Activated CD8-positive, alpha-beta T cell treated with anti-CD3 and anti-CD28 coated beads, Interleukin-2, amount 10 ng/mL, durations not matched to agents 7 days and 5 days (primary cell): ENCODE measurements at regions not wholly inside any gene's neighbourhood (a gene's known extent, or its start where the extent isn't known, plus 50 kb on each side); places are given as distances from the start of the nearest gene placed in this dataset.

ENCODE experiments used
- ATAC-seq: fragments of 150-1000 bp; cut with Tn5 transposase; one replicate; pipeline ENCODE4 v1.10.0; 2021; ENCODE audit warnings: moderate library complexity
- CTCF ChIA-PET: fragments of 350-600 bp; sonication (Branson Sonifier 250); formaldehyde crosslinking; loops from one replicate; lab custom pipeline; 2021; ENCODE audit warnings: antibody characterized with exemption; lab: Charles Lee
- POLR2A ChIA-PET: fragments of 350-600 bp; sonication (Branson Sonifier 250); formaldehyde crosslinking; loops from one replicate; lab custom pipeline; 2021; ENCODE audit warnings: antibody characterized with exemption; lab: Charles Lee
- DNase-seq: peaks from one replicate; pipeline ENCODE4 v3.0.0-alpha.2; 2020
- H3K27ac Mint-ChIP-seq: one replicate; pipeline ENCODE4 v1.8.0; 2021; ENCODE audit warnings: mild to moderate bottlenecking, mixed read lengths
- H3K27me3 Mint-ChIP-seq: one replicate; pipeline ENCODE4 v1.8.0; 2021; ENCODE audit warnings: low read depth, mixed read lengths
- H3K36me3 Mint-ChIP-seq: one replicate; pipeline ENCODE4 v1.8.0; 2021; ENCODE audit warnings: low read depth, mixed read lengths
- H3K4me1 Mint-ChIP-seq: one replicate; pipeline ENCODE4 v1.8.0; 2021; ENCODE audit warnings: low read depth, mixed read lengths
- H3K4me3 Mint-ChIP-seq: one replicate; pipeline ENCODE4 v1.8.0; 2021; ENCODE audit warnings: mild to moderate bottlenecking, mixed read lengths
- H3K9me3 Mint-ChIP-seq: one replicate; pipeline ENCODE4 v1.8.0; 2022; ENCODE audit warnings: mixed read lengths; ENCODE audit not compliant: insufficient read depth

DNA sequence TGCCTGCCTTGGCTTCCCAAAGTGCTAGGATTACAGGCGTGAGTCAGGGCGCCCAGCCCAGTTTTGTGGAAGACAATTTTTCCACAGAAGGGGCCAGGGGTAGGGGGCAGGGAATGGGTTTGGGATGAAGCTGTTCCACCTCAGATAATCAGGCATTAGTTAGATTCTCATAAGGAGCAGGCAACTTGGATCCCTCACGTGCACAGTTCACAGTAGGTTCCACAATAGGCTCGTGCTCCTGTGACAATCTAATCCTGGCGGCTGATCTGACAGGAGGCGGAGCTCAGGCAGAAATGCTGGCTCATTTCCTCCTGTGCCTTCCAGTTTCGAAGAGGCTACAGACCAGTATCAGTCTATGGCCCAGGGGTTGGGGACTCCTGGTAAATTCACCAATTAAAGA, 491.6 kb upstream of the AADAT start:
- H3K27me3 Mint-ChIP-seq = no peaks in the 10 kb centered on the region
- no peak for ATAC-seq
- H3K27ac Mint-ChIP-seq = no peak overlapping the region

GRCh38 chr4:170580651-170581050, 490.9 kb upstream of the AADAT start:
- ChIA-PET POLR2A (no interaction called here), CTCF (no interaction called here)
- Mint-ChIP-seq H3K36me3 (no peaks in the 10 kb centered on the region), H3K9me3 (peaks cover 25% of the 10 kb centered on the region), H3K4me1 (no peaks in the 10 kb centered on the region), H3K4me3 (no peak overlapping the region), H3K27ac (no peak overlapping the region), H3K27me3 (no peaks in the 10 kb centered on the region)
- no peak for DNase-seq
- ATAC-seq = no peak

More for the DNA sequence above, 491.6 kb upstream of the AADAT start:
- no peaks in the 10 kb centered on the region for H3K36me3 Mint-ChIP-seq
- ChIA-PET POLR2A (no interaction called here), CTCF (no interaction called here)
- no peaks in the 10 kb centered on the region for H3K4me1 Mint-ChIP-seq
- no peak for DNase-seq
- peaks cover 25% of the 10 kb centered on the region for H3K9me3 Mint-ChIP-seq
- no peak overlapping the region for H3K4me3 Mint-ChIP-seq

DNA sequence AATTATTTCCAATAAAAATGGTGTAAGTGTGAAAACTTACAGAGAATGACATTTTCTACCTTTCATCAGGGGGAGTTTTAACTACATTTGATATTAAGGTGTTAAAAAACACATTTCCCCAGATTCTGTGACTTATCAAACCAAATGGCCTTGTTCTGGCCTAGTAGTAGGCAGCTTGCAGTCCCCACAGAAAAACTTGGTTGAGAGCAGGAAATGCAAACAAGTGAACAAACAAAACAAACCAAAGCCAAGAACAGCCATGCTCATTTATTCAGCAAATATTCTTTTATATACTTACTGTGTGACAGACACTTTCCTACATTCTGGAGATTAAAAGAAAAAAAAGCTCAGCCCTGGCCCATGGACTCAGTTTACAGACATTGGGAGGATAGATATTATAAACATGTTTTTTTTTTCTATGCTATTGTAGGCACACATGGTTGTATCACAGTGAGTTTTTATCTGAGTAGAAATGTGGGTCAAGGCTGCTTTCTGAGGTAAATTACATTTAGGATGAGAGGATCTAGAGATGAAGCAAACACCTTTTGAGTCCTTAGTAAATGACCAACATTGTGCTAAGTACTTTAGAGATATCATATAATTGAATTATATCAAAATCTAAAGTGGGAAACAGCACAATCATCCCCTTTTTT, 449.2 kb upstream of the AADAT start:
- POLR2A ChIA-PET = no interaction called here

GRCh38 chr4:170529748-170530722, 440.3 kb upstream of the AADAT start:
- ChIA-PET CTCF (no interaction called here), POLR2A (no interaction called here)
- Mint-ChIP-seq H3K4me3 (no peak overlapping the region), H3K36me3 (no peaks in the 10 kb centered on the region), H3K9me3 (no peaks in the 10 kb centered on the region), H3K27ac (no peak overlapping the region), H3K27me3 (no peaks in the 10 kb centered on the region), H3K4me1 (no peaks in the 10 kb centered on the region)
- DNase-seq (no peak), ATAC-seq (no peak)

More for the DNA sequence above, 449.2 kb upstream of the AADAT start:
- no peak for ATAC-seq
- H3K27me3 Mint-ChIP-seq = no peaks in the 10 kb centered on the region
- H3K36me3 Mint-ChIP-seq = no peaks in the 10 kb centered on the region
- no peak overlapping the region for H3K4me3 Mint-ChIP-seq
- H3K27ac Mint-ChIP-seq = no peak overlapping the region
- DNase-seq = no peak
- H3K4me1 Mint-ChIP-seq = no peaks in the 10 kb centered on the region
- CTCF ChIA-PET = no interaction called here
- H3K9me3 Mint-ChIP-seq = peaks cover 7% of the 10 kb centered on the region

DNA sequence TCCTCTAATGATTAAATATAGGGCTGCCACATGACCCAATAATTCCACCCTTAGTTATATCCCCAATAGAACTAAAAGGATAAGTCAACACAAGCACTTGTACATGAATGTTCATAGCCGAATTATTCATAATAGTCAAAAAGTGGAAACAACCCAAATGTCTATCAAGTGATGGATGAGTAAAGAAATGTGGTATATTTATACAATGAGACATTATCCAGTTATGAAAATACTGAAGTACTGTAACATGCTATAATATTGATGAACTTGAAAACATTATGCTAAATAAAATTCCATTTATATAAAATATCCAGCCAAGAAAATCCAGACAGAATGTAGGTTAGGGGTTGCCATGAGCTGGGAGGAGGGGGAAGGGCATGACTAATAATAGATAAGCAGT, 436.7 kb upstream of the AADAT start:
- Mint-ChIP-seq H3K36me3 (no peaks in the 10 kb centered on the region), H3K27me3 (no peaks in the 10 kb centered on the region), H3K27ac (no peak overlapping the region), H3K9me3 (no peaks in the 10 kb centered on the region), H3K4me3 (no peak overlapping the region), H3K4me1 (no peaks in the 10 kb centered on the region)
- CTCF ChIA-PET = no interaction called here
- POLR2A ChIA-PET = no interaction called here
- DNase-seq (no peak), ATAC-seq (no peak)

DNA sequence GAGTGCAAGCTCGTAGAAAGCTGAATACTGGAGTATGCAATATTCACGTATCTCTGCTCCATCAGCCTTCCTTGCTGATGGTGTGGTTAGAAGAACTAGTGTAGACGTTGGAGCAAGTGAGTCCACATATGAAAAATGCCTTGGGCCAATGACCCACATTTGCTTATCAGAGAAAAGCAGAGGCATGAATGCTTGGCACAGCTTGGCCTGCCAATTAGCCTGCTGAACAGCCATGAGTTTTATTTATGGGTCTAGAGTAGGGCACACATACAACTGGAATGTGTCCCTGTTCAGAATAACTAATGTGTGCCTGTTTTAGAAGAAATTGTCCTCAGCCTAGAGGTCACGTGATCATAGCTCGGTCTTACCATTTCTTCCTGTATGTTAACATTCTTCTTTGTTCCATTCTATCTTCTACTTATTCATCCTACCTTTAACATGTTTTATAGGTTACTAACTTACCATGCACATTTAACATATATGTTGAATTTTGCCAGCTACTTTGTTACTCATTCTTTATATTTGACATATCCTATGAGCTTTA, 432.7 kb upstream of the AADAT start:
- no peak for DNase-seq
- Mint-ChIP-seq H3K9me3 (peaks cover 11% of the 10 kb centered on the region), H3K4me1 (no peaks in the 10 kb centered on the region), H3K4me3 (no peak overlapping the region), H3K27ac (no peak overlapping the region), H3K27me3 (no peaks in the 10 kb centered on the region), H3K36me3 (no peaks in the 10 kb centered on the region)
- POLR2A ChIA-PET = no interaction called here
- CTCF ChIA-PET = no interaction called here
- no peak for ATAC-seq

- Mint-ChIP-seq H3K4me3 (no peak overlapping the region), H3K4me1 (no peaks in the 10 kb centered on the region), H3K9me3 (peaks cover 6% of the 10 kb centered on the region), H3K27me3 (no peaks in the 10 kb centered on the region), H3K27ac (no peak overlapping the region), H3K36me3 (no peaks in the 10 kb centered on the region)
- ChIA-PET CTCF (no interaction called here), POLR2A (no interaction called here)
- DNase-seq (no peak), ATAC-seq (no peak)
Measured at GRCh38 chr4:170497689-170498088, 407.9 kb upstream of the AADAT start.

GRCh38 chr4:170497112-170497511, 407.4 kb upstream of the AADAT start:
- H3K4me3 Mint-ChIP-seq = peak overlapping the region; percentile 41
- H3K9me3 Mint-ChIP-seq = peaks cover 4% of the 10 kb centered on the region
- H3K27me3 Mint-ChIP-seq = no peaks in the 10 kb centered on the region
- no peak for ATAC-seq
- H3K27ac Mint-ChIP-seq = no peak overlapping the region
- H3K4me1 Mint-ChIP-seq = no peaks in the 10 kb centered on the region
- H3K36me3 Mint-ChIP-seq = no peaks in the 10 kb centered on the region
- DNase-seq = no peak
- POLR2A ChIA-PET = no interaction called here
- CTCF ChIA-PET = no interaction called here

- DNase-seq (no peak), ATAC-seq (no peak)
- H3K36me3 Mint-ChIP-seq = no peaks in the 10 kb centered on the region
- no peak overlapping the region for H3K4me3 Mint-ChIP-seq
- H3K9me3 Mint-ChIP-seq = no peaks in the 10 kb centered on the region
- no peaks in the 10 kb centered on the region for H3K4me1 Mint-ChIP-seq
- CTCF ChIA-PET = no interaction called here
- POLR2A ChIA-PET = no interaction called here
- H3K27ac Mint-ChIP-seq = no peak overlapping the region
- H3K27me3 Mint-ChIP-seq = no peaks in the 10 kb centered on the region
Measured at GRCh38 chr4:170491981-170492380, 402.2 kb upstream of the AADAT start.

DNA sequence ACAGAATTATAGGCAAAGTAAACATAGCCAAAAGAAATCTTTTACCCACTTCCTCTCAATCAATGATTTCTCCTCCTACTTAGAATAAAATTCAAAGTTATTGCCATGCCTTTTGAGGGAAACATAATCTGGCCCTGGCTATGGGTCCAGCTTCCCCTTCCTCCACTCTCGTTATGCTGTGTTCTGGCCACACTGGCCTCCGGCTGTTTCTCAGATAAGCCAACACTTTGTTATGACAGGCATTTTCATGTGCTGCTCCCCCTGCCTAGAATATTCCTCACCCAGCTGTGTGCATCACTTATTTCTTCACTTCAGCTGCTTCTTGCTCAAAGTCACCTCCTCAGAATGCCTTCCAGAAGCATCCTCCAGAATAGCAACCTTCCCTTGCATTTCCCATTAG, 386.6 kb upstream of the AADAT start:
- Mint-ChIP-seq H3K9me3 (peaks cover 2% of the 10 kb centered on the region), H3K4me1 (no peaks in the 10 kb centered on the region), H3K36me3 (no peaks in the 10 kb centered on the region), H3K4me3 (no peak overlapping the region), H3K27ac (no peak overlapping the region), H3K27me3 (no peaks in the 10 kb centered on the region)
- DNase-seq (no peak), ATAC-seq (no peak)
- POLR2A ChIA-PET = no interaction called here
- CTCF ChIA-PET = no interaction called here

DNA sequence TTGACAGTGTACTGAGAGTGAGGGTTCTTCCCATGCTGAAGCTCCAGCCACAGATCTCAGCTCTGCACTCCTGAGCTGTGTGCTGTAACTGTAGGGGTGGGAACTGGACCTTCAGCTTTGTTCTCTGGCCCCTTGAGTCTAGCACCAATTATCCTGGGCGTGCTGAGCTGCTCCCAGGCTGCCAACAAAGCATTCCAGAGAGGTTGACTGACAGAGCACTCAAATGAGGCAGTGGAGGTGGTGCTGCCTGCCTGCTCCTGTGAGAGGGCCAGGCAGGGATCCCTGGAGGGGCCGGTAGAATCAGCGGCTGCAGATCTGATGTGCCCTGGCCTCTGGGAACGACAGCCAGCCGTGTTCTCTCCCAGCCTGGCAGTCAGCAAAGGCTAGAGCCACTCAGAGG, 375.7 kb upstream of the AADAT start:
- POLR2A ChIA-PET = no interaction called here
- H3K27ac Mint-ChIP-seq = no peak overlapping the region
- no peaks in the 10 kb centered on the region for H3K36me3 Mint-ChIP-seq

GRCh38 chr4:170464614-170465197, 374.9 kb upstream of the AADAT start:
- Mint-ChIP-seq H3K4me3 (no peak overlapping the region), H3K4me1 (no peaks in the 10 kb centered on the region), H3K9me3 (no peaks in the 10 kb centered on the region), H3K36me3 (no peaks in the 10 kb centered on the region), H3K27me3 (no peaks in the 10 kb centered on the region), H3K27ac (no peak overlapping the region)
- ATAC-seq = no peak
- DNase-seq = no peak
- ChIA-PET CTCF (no interaction called here), POLR2A (no interaction called here)

More for the DNA sequence above, 375.7 kb upstream of the AADAT start:
- Mint-ChIP-seq H3K4me1 (no peaks in the 10 kb centered on the region), H3K9me3 (peaks cover 4% of the 10 kb centered on the region), H3K27me3 (no peaks in the 10 kb centered on the region), H3K4me3 (no peak overlapping the region)
- DNase-seq (no peak), ATAC-seq (no peak)
- CTCF ChIA-PET = no interaction called here
